HUES48 (cell line): ENCODE measurements at regions not wholly inside any gene's neighbourhood (a gene's known extent, or its start where the extent isn't known, plus 50 kb on each side); places are given as distances from the start of the nearest gene placed in this dataset.
A peak's percentile ranks its signal among the peaks of the same experiment; 100 is the strongest.

Experiments used
- H3K27ac ChIP-seq: one replicate; pipeline ENCODE4 v1.7.0; 2013; ENCODE audit warnings: low read depth, low read length, inconsistent platforms
- H3K27me3 ChIP-seq: 2 replicates; pipeline ENCODE4 v1.6.1; 2013; ENCODE audit warnings: mild to moderate bottlenecking, low read length; ENCODE audit not compliant: control insufficient read depth, insufficient read depth
- H3K36me3 ChIP-seq: 2 replicates; pipeline ENCODE4 v1.6.1; 2013; ENCODE audit warnings: low read length; ENCODE audit not compliant: control insufficient read depth, insufficient read depth
- H3K4me1 ChIP-seq: 2 replicates; pipeline ENCODE4 v1.6.1; 2013; ENCODE audit warnings: mild to moderate bottlenecking, low read length; ENCODE audit not compliant: control insufficient read depth, insufficient read depth
- H3K4me3 ChIP-seq: 2 replicates; pipeline ENCODE4 v1.5.1; 2013; ENCODE audit warnings: mild to moderate bottlenecking, low read depth, low read length
- H3K9ac ChIP-seq: 2 replicates; pipeline ENCODE4 v1.6.1; 2013; ENCODE audit warnings: mild to moderate bottlenecking, low read depth, low read length, moderate library complexity
- H3K9me3 ChIP-seq: 2 replicates; pipeline ENCODE4 v1.6.1; 2013; ENCODE audit warnings: low read length; ENCODE audit not compliant: control insufficient read depth, insufficient read depth

DNA sequence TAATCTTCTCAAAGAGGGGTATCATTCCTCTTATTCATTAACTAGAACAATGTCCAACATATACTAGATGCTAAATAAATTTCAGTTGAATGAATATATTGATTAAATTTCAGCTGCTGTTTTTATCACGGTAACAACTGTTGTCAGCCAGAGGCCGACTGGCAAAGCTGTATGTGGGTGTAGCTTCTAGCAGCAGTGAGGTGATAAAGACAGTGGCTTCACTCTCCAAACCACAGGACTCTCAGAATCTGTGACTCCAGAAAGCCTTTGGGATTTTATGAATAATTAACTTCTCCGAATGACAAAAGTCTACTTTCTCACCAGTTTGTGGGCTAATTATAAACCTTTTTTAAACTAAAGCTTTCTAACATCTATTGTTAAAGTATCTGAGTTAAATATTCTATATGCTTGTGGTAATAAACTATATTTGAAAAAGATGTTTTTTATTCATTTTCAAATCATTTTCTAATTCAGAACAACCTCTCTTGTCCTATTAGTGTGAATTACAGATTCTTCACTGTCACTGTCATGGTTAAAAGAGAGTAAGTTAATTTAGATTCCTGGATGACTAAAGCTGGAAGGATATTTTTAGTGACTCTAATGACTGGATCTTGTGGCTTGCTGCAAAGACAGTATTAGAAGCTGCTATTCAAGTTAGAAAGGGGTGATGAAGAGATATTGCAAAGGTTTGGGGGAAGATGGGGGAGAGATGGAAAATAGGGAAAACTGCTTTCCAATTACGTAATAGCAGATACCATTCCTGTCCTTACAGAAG is 796.4 kb upstream of the ARPP21 start:
- Histone ChIP-seq H3K9me3 (no peaks in the 10 kb centered on the region), H3K4me1 (peaks cover 22% of the 10 kb centered on the region), H3K4me3 (no peak overlapping the region), H3K36me3 (no peaks in the 10 kb centered on the region), H3K27me3 (no peaks in the 10 kb centered on the region), H3K9ac (no peak overlapping the region), H3K27ac (peak overlapping the region; percentile 44)

DNA sequence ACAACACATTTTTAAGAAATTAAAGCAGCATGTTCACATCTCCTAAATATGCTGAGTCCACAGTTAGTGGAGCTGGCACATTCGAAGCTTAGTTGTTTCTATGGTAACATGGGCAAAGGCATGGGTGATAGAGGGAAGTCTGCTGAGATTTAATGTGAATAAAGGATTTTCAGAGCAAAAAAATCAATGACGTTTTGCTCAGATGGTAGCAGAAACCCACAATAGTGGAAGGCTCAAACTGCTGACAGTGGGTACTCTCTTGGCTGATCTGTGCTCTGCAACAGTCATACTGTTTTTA is 795.1 kb upstream of the ARPP21 start:
- Histone ChIP-seq H3K4me1 (peaks cover 22% of the 10 kb centered on the region), H3K9me3 (no peaks in the 10 kb centered on the region), H3K36me3 (no peaks in the 10 kb centered on the region), H3K27me3 (no peaks in the 10 kb centered on the region), H3K27ac (no peak overlapping the region), H3K9ac (no peak overlapping the region), H3K4me3 (no peak overlapping the region)

DNA sequence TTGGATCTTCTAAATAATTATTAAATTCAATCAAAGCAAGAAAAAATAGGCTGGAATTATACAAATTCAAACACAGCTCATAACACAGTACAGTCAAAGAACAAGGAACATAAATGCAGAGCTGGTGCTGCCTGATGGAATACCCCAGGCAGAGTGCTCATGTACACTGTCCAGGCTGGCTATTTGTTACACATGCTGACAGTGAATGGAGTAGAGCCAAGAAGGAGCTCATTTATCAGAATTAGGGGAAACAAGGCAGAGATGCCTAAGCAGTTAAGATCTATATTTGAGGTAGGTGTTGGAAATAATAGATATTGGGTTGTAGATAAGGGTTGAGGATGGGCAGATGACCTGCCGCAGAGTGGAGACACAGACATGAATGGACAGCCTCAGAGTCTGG is 788.2 kb upstream of the ARPP21 start:
- H3K9ac ChIP-seq: no peak overlapping the region
- H3K36me3 ChIP-seq: no peaks in the 10 kb centered on the region
- no peak overlapping the region for H3K27ac ChIP-seq
- no peaks in the 10 kb centered on the region for H3K9me3 ChIP-seq
- no peak overlapping the region for H3K4me3 ChIP-seq
- 0 out of 2 replicates have a peak, but pooled peaks cover under 1% of the 10 kb centered on the region for H3K4me1 ChIP-seq
- no peaks in the 10 kb centered on the region for H3K27me3 ChIP-seq

DNA sequence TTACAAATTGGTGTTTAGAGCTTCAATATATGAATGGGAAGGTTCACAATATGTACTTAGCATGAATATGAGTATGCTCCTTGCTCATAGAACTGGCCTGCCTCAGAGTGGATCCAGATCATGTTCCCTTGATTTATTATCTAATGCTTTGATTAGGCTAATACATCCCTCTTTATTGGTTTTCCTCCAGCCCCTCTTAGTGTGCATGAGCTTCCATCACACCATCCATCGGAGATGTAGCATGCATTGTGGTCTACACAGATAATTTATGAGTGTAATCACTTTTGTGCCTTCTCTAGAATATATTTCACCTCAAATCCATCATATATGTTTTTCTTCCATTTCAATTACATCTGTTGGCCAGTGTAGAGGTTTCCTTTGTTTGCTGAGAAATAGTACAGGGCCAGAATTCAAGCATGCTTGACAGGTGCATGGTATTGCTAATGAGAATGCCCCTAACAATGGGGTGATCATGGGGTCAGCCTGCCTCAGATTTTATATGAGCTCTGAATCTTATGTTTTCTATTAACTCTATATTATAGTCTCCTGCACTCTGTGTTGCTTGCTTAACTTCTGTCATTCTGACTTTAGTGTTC is 786.4 kb upstream of the ARPP21 start:
- H3K4me1 ChIP-seq: 0 out of 2 replicates have a peak, but pooled peaks cover 4% of the 10 kb centered on the region
- H3K4me3 ChIP-seq: no peak overlapping the region

DNA sequence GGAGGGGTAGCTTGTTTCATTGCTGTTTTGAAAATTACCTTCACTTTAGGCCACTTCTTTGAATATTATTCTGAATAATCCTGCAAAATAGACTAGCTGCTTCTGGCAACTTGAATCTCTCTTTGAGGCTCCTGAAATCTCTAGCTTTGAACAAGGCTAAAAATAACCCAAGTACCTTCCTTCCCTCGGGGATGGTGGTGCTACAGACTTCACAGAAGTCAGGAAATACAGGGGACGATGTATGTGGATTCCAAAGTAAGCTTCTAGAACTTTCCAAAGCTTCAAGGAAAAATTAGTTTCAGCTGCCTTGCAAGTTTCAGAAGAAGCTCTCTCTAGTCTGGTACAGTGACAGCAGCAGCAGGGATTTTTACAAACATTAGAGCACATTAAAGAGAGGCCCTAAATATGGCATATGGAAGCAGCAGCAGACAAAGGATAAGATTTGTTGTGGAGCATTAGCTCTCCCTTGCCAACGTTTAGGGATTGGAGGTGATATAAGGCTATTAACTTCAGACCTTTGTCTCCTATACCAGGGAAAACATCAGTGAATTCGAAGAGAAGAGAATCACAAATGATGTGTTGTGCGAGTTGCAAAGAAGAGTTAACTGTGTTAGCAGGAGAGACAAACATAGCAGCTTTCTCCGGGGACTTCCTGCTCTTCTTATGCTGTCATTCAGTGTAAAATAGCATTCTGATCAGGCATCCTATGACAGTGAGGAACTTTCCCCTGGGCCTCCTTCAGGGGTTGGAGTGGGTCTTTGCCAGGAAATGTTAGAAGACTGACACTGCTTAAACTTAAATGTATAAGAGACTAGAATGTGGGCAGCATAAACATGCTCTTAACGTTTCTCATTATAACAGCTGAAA is 783.0 kb upstream of the ARPP21 start:
- H3K4me1 ChIP-seq: peaks cover 7% of the 10 kb centered on the region; the same call in 1 of the 2 replicates
- no peak overlapping the region for H3K4me3 ChIP-seq
- H3K9me3 ChIP-seq: no peaks in the 10 kb centered on the region
- H3K36me3 ChIP-seq: no peaks in the 10 kb centered on the region
- H3K27me3 ChIP-seq: no peaks in the 10 kb centered on the region
- H3K9ac ChIP-seq: no peak overlapping the region
- no peak overlapping the region for H3K27ac ChIP-seq

More for the DNA sequence above, 786.4 kb upstream of the ARPP21 start:
- H3K27me3 ChIP-seq: no peaks in the 10 kb centered on the region
- H3K9ac ChIP-seq: no peak overlapping the region
- no peak overlapping the region for H3K27ac ChIP-seq
- no peaks in the 10 kb centered on the region for H3K9me3 ChIP-seq
- no peaks in the 10 kb centered on the region for H3K36me3 ChIP-seq

DNA sequence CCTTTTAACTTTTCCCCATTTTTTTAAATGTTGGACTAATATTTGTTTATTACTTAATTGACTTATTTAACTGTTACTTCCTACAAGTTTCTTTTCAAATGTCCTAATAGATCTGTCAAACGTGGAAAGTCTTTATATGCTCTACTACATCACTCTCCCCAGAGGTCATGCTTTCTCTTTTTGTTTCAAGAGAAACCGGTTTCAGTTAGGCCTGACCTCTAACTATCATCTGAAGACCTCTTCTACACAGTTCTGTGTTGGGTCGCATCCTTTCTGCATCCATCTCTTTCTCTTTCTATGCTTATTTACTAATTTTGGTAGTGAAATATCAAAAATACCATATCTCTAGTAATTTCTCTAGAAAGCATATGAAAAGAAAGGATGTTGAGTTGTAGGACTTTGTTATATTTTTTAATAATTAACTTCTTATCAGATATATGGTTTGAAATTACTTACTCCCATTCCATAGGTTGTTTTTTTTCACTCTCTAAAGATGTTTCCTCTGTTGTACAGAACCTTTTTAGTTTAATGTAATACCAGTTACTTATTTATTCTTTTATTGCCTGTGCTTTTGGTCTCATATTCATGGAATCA is 781.2 kb upstream of the ARPP21 start:
- Histone ChIP-seq H3K4me1 (peaks cover 7% of the 10 kb centered on the region; the same call in 1 of the 2 replicates), H3K36me3 (no peaks in the 10 kb centered on the region), H3K27ac (no peak overlapping the region), H3K4me3 (no peak overlapping the region), H3K27me3 (no peaks in the 10 kb centered on the region), H3K9me3 (no peaks in the 10 kb centered on the region), H3K9ac (no peak overlapping the region)

DNA sequence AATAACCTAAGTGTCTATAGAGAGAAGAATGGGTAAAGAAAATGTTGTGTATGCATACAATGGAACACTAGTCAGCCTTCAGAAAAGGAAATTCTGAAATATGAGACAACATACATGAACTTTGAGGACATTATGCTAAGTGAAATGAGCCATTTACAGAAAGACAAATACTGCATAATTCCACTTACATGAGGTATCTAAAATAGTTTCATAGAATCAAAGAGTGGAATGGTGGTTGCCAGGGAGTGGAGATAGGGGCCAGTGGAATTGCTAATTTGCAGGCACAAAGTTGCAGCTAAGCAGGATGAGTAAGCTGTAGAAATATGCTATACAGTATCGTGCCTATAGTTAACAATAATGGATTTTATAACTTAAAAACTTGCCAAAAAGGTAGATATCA is 779.6 kb upstream of the ARPP21 start:
- Histone ChIP-seq H3K36me3 (no peaks in the 10 kb centered on the region), H3K4me3 (no peak overlapping the region), H3K9ac (no peak overlapping the region), H3K27ac (no peak overlapping the region), H3K27me3 (no peaks in the 10 kb centered on the region), H3K9me3 (no peaks in the 10 kb centered on the region), H3K4me1 (peaks cover 13% of the 10 kb centered on the region)

DNA sequence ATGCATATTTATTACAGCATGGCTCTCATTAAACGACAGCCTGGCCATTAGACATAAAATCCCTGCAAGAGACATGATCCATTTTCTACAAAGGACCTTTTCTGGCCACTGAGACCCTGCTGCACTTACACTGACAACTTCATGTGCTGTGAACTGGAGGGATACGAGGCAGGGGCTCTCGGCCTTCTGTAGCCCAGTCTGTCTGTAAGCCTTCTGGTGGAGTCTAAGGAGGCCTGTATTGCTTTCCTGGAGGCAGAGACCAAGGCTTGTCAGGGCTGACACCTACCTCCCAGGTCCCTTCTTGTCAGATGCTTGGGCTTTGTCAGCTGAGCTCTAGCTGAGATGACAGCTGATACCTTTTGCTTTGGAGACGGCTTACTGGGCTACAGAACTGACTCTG is 776.9 kb upstream of the ARPP21 start:
- H3K9ac ChIP-seq: no peak overlapping the region
- H3K9me3 ChIP-seq: no peaks in the 10 kb centered on the region
- H3K27ac ChIP-seq: no peak overlapping the region
- H3K4me1 ChIP-seq: peaks cover 21% of the 10 kb centered on the region
- H3K36me3 ChIP-seq: no peaks in the 10 kb centered on the region
- H3K27me3 ChIP-seq: no peaks in the 10 kb centered on the region
- H3K4me3 ChIP-seq: no peak overlapping the region

DNA sequence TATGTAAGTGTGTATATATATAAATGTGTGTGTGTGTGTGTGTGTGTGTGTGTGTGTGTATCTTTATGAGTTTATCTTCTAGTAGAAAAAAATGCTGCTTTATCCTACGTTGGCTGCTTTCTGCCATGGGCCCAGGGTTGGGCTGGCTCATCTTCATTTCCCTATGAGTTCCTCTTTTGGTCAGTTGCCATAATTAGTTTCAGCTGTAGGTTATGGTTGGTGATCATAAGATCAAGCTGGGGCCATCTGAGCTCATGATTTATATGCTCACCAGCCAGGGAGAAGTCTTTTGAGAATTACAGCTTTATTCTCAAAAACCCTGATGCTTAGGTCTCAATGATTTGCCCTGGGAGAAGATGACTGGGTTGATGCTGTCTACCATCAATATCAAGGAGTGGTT is 775.8 kb upstream of the ARPP21 start:
- H3K27me3 ChIP-seq: no peaks in the 10 kb centered on the region
- H3K27ac ChIP-seq: no peak overlapping the region
- H3K4me1 ChIP-seq: peaks cover 21% of the 10 kb centered on the region
- H3K9me3 ChIP-seq: no peaks in the 10 kb centered on the region
- H3K9ac ChIP-seq: no peak overlapping the region
- H3K4me3 ChIP-seq: no peak overlapping the region
- no peaks in the 10 kb centered on the region for H3K36me3 ChIP-seq

DNA sequence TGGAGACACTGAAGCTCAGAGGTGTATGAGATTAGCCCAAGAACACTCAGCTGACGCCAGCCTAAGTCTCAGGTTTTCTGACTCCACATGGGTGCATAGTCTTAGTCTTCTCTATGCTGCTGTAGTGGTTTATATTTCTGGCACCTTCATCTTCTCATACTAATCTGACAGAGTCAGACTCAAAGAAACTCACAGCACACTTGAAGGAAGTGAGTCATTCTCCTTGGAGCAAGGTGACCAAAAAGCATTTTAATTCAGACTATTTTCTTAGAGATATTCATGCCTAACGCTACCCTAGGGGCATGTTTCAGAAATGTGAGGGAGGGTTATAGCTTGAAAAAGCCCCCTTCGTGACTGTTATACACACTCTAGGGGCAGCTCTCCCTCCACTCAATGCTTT is 775.3 kb upstream of the ARPP21 start:
- Histone ChIP-seq H3K4me1 (peaks cover 21% of the 10 kb centered on the region), H3K9me3 (no peaks in the 10 kb centered on the region), H3K9ac (no peak overlapping the region), H3K27me3 (no peaks in the 10 kb centered on the region), H3K27ac (no peak overlapping the region), H3K36me3 (no peaks in the 10 kb centered on the region), H3K4me3 (no peak overlapping the region)
